Activated CD4-positive, CD25-positive, alpha-beta regulatory T cell (primary cell): ENCODE measurements at regions not wholly inside any gene's neighbourhood (a gene's known extent, or its start where the extent isn't known, plus 50 kb on each side); places are given as distances from the start of the nearest gene placed in this dataset.
"Not testable (repeated sequence)": the region's sequence is repeated elsewhere in the genome, so short reads cannot be mapped to it uniquely, and the experiment has no call there.

Experiments used
- DNase-seq, 4 experiments: peaks; one replicate each; lab custom pipeline; 2025; lab: John Stamatoyannopoulos, UW

GRCh38 chr13:90734497-90734896 is 613.0 kb upstream of the MIR17HG start:
- DNase-seq: not testable (repeated sequence)

GRCh38 chr13:90738881-90739280 is 608.6 kb upstream of the MIR17HG start:
- DNase-seq: no peak

DNA sequence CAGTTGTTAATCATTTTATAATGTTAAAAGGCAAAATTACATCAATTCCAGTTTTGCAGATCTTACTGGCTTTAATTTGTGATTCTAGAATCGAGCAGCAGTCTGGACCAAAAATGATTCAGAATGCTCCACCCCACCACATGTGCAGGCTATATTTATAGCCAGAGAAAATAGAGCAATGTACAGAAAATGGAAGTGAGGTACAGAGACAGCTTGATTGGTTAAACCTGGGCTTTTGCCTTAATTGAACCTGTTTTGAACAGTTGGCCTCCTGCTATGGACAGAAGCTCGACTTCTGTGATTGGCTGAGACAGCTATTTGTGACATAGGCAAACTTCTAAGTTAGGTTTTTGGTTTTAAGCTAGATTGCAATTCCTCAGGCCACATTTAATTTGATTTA is 607.4 kb upstream of the MIR17HG start:
- DNase-seq: no peak

- no peak for DNase-seq
These were observed 605.1 kb upstream of the MIR17HG start for GRCh38 chr13:90742381-90742780.

DNA sequence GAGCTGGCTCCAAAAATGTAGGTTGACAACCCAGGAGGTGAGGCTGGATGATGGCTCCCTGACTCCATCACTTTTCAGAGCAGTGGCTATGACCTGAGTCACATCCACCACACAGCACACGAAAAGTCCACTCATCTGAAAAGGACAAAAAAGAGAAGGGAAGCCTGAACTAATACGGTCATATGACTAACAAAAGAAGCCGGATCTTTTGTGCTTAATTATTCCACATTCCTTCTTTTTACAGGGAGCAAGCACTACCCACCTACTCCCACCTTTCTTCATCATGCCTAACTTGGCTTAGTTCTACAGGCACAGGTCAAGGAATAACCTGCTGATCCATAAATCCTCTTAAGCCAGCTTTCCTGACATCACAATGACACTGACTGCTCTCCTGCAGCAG is 601.3 kb upstream of the MIR17HG start:
- DNase-seq: no peak

DNA sequence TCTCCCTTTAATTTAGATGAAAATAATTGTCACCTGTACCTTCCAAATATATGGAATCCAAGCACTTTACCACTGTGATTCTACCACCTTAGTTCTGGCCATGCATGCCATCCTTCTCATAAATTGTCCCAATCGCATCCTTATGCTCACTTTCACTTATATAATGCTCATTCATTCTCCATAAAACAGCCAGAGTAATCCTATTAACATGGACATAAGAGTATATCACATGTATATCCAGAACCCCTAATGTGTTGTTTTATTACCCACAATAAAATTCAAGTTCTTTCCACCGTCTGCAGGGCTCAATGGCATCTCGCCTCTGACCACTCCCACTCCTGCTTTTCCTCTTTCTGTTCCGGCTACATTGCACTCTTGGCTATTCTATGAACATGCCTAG is 597.5 kb upstream of the MIR17HG start:
- DNase-seq: no peak

GRCh38 chr13:90751026-90751425 is 596.5 kb upstream of the MIR17HG start:
- DNase-seq: no peak

- no peak for DNase-seq
These were observed 595.4 kb upstream of the MIR17HG start for GRCh38 chr13:90752070-90752469.

GRCh38 chr13:90757127-90757680 is 590.3 kb upstream of the MIR17HG start:
- no peak for DNase-seq

DNA sequence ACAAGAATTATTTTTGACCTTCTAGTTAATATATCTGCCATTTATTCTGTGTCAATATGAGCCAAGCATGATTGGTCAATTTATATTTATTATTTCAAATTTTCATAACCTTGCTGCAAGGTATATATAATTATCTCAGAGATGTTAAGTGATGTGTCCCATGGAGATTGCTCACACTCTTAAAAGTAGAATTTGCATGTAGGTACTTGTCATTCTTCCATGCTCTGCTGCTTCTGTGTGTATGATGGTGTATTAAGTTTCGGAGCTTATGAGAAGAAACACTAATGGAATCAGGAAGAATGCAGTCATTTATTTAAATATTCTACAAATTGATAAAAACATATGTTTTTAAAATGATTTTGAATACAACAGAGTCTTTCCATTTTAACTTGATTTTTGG is 586.8 kb upstream of the MIR17HG start:
- DNase-seq: no peak

DNA sequence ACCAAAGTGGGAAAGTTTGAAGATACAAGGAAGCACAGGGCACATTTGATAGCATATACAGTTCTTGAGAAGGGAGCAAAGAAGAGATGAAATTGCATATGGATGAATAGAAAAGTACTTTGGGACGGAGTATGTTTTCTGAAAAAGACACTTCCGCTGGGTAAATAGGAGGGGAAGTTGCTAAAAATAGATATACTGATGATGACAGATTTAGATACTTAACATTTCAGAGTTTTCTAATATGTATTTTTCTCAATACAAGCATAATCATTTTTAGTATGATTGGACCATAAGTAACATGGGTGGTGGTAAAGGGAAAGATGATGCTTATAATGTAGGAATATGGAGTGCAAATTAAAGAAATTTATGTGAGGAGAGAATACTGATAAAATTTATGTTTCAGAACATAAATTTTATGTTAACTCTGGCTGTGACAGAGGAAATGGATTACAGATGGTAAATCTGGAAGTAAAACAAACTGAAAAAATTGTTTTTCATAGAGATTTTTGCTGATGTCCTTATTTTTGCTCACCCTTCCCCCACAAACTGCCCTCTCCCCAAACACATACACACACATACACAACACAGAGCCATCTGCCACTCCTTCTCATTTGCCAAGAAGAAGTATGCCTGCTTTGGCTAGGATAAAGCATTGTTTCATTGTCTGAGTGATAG is 583.9 kb upstream of the MIR17HG start:
- DNase-seq: no peak

DNA sequence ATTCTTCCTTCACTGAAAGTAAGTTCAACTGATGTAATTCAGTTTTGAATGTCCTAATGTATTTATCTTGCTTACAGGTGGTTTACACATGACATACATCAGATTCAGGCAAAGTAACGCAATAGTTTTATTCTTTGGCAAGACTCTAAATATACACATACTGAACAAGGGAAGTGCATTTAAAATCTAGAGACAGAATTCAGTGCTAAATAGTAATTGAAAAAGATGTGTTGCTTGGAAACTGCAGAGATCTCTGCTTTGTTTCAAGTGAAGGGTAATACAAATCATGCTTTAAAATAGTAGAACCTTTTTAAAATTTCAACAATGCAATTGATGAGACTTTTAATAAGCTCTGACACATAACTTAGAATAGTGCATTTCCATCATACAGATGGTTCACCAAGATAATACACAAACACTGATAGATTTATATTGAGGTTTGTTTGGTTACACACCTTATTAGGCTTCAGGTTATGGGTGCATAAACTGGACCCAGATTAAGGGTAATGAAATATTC is 581.0 kb upstream of the MIR17HG start:
- no peak for DNase-seq

- no peak for DNase-seq
These were observed 579.4 kb upstream of the MIR17HG start for GRCh38 chr13:90768116-90768515.

GRCh38 chr13:90769387-90769786 is 578.1 kb upstream of the MIR17HG start:
- no peak for DNase-seq

GRCh38 chr13:90770334-90770733 is 577.2 kb upstream of the MIR17HG start:
- DNase-seq: no peak

DNA sequence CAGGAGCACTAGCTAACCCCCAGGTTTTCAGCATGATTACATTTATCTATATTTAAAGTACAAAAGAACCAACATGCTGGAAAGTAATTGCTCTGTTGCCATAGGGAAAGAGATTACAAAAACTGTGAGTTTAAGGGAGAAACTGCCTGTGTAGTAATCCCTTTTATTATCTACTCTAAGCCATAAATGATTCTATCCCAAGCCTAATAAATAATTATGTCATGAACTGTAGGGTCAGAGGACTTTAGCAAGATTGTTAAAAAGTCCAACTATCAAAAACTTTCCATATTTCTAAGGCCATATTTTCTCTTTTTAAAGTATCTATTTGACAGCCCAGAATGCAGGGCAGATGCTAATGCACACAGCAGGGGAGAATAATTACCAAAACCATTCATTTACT is 573.8 kb upstream of the MIR17HG start:
- no peak for DNase-seq

DNA sequence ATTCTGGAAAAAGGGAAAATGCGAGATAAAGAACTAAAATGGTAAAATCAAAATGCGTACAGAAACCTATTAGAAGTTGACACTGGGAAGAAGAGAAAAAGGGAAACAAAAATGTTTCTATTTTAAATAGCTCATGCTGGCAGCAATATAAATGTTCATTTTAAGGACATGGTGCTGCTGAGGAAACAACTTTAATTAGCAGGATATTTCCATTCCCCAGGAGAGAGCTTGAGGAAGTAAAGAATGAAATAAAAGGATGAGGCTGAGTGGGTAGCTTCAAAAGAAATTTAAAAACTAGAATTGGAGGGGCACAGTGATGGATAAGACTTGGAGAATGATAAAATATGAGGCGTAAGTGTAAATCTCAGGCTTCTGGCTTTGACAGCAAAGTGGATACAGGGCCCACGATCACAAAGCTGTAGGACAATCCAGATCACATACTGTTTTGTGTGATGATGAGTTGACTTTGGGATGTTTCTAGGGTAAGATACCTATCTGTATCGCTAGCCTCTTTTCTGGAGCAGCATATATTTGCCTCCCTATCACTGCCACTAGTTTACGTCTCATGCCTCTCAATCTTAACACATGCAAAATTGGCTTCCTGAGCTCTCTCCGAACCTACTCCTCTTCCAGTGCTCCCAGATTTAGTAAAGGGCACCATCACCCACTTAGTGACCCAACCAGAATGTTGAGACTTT is 571.3 kb upstream of the MIR17HG start:
- DNase-seq: no peak

DNA sequence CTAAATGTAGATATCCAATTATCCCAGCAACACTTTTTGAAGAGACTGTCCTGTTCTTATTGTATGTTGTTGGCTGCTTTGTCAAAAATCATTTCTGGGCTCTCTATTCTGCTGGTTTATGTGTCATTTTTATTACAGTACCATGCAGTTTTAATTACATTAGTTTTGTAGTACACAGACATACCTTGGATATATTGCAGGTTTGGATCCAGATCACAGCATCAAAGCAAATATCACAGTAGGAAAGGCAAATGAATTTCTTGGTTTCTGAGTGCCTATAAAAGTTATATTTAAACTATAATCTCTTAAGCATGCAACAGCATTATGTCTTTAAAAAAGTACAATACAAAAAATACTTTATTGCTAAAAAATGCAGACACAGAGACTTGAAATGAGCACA is 564.2 kb upstream of the MIR17HG start:
- DNase-seq: no peak

DNA sequence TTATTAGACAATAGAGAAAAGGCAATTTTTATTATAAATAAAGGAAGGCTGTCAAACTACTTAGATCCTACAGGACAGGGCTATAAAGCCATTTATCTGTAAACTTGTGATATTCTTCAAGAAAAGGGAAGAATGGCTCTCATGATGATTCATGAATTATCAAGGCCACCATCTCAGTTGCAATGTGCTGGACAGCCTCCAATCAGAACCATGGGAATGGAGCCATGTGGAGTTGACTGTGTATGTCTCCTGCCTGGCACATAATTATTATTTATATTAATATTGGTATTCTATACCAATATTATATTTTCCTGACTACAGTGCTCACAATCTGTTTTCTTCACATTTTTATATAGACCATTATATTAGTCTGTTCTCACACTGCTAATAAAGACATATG is 560.5 kb upstream of the MIR17HG start:
- DNase-seq: no peak

DNA sequence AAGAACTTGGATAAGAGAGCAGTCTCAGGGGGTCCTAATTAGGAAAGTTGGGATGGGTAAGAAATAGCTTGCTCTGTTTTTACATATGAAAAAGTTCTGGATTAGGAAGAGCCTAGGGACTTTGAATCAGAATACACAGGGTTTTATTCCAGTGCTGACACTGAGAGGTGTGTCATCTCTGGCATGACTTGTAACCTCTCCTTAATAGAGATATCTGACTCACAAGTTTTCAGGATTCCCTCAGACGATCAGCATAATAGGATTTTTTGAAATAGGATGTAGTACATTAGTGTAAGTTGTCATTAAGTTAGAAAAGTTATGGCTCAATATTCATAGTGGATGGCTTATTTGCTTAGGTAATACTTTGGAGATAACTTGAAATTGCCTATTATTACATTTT is 555.2 kb upstream of the MIR17HG start:
- DNase-seq: no peak

GRCh38 chr13:90793261-90793820 is 554.1 kb upstream of the MIR17HG start:
- DNase-seq: no peak

DNA sequence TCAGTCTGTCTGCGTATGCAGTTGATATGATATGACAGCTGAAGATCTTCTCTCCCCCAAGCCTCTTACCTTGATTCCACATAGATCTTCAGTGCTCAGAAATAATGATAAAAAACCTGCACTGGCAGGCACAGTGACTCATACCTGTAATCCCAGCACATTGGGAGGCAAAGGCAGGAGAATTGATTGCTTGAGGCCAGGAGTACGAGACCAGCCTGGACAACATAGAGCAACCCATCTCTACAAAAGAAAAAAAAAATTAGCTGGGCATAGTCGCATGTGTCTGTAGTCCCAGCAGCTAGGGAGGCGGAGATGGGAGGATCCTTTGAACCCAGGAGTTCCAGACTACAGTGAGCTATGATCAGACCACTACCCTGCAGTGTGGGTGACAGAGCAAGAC is 551.0 kb upstream of the MIR17HG start:
- no peak for DNase-seq

- no peak for DNase-seq
These were observed 550.2 kb upstream of the MIR17HG start for GRCh38 chr13:90797335-90797734.
